Heart right ventricle (tissue), 16 donors: ENCODE measurements at regions not wholly inside any gene's neighbourhood (a gene's known extent, or its start where the extent isn't known, plus 50 kb on each side); places are given as distances from the start of the nearest gene placed in this dataset.

Source experiments
- ATAC-seq, 8 donors: fragments of 200-7000 bp; cut with Tn5 transposase; one replicate each; pipeline ENCODE4 v1.9.1; 2020; ENCODE audit warnings: mild to moderate bottlenecking in 8 of 8, moderate library complexity in 8 of 8, moderate number of reproducible peaks in 1 of 8
- DNase-seq, 2 donors: peaks; one replicate each; pipeline ENCODE4 v3.0.0-alpha.2; 2020
- H3K27ac ChIP-seq, 10 donors: fragments of 200-600 bp; sonication (generic) in 2 of 10; one replicate each; pipeline versions ENCODE4 v1.5.0 to v1.8.0; 2020 to 2022; ENCODE audit warnings: mild to moderate bottlenecking in 3 of 10
- H3K27me3 ChIP-seq, 7 donors: fragments of 200-600 bp; one replicate each; pipeline ENCODE4 v1.8.0; 2021 to 2022; ENCODE audit warnings: mild to moderate bottlenecking in 2 of 7
- H3K36me3 ChIP-seq, 9 donors: fragments of 200-600 bp; sonication (generic) in 1 of 9; one replicate each; pipeline versions ENCODE4 v1.5.0 to v1.8.0; 2020 to 2022; ENCODE audit warnings: mild to moderate bottlenecking in 2 of 9
- H3K4me1 ChIP-seq, 9 donors: fragments of 200-600 bp; sonication (generic) in 1 of 9; one replicate each; pipeline versions ENCODE4 v1.5.0 to v1.8.0; 2020 to 2022; ENCODE audit warnings: mild to moderate bottlenecking in 4 of 9
- H3K4me3 ChIP-seq, 10 donors: fragments of 200-600 bp; sonication (generic) in 2 of 10; one replicate each; pipeline versions ENCODE4 v1.5.0 to v1.8.0; 2020 to 2022; ENCODE audit warnings: mild to moderate bottlenecking in 7 of 10, moderate library complexity in 2 of 10
- H3K9me3 ChIP-seq, 11 donors: fragments of 200-600 bp in 10 of 11; sonication (generic) in 2 of 11; one replicate each; pipeline versions ENCODE4 v1.5.0 to v1.8.0; 2013 to 2022; ENCODE audit warnings: mild to moderate bottlenecking in 2 of 11, control low read depth in 1 of 11, moderate library complexity in 1 of 11
- WGBS, 2 donors: extraction: QIAGEN DNeasy Blood & Tissue Kit; methylation state at CpG; one replicate each; pipeline ENCODE4 v1.1.7; 2013; ENCODE audit warnings: inconsistent platforms in 1 of 2; 5-methylcytosine and 5-hydroxymethylcytosine counted together
- intact Hi-C, 10 donors: fragments of 100-400 bp; cut with DNase I; formaldehyde crosslinking; loops; one replicate each; pipeline versions ENCODE4 v1.11.1 to v1.14.2; 2022
- TF ChIP-seq, protein P1 (sequence below), 9 donors: fragments of 200-600 bp; sonication (generic) in 2 of 9; IDR thresholded peaks; one replicate each; pipeline versions ENCODE4 v1.5.0 to v1.8.0; 2021 to 2022; ENCODE audit warnings: antibody characterized with exemption in 9 of 9, mild to moderate bottlenecking in 5 of 9, moderate library complexity in 1 of 9
- donor health status: Arrhythmogenic right ventricular cardiomyopathy.
- donor health status: ischemic (EF 13 %, LVEDD 7.1; RV severe dilation, severe dysfunction).
- donor health status: healthy with polysubstance abuse.
- donor health status: DM: no; HTN: yes; CAD: no.
- donor health status: DM: no; HTN: no; CAD: no.
- donor health status: ischemic (EF 25% LVEDD 6.9; RV normal size, moderate dysfunction).
- donor health status: ischemic (EF 25% LVEDD 5.7; RV mildly dilated, moderate dysfunction).
- donor health status: healthy.
- donor health status: DM: yes; HTN: yes; CAD: no.
- donor health status: Ischemic cardiomyopathy.
- donor health status: ischemic (EF 35%, LVEDD 5.7; RV mildly dilated, moderate dysfunction).
- donor health status: nonischemic (EF 11% LVEDD 7.7; RV severe dilation, severe dysfunction).
- donor health status: DM: yes; HTN: yes; CAD: no.
- donor health status: PGD.
- donor health status: ischemic (EF 29% LVEDD 5.4; RV normal size, mild dysfunction).
- donor health status: nonischemic (EF 23%, LVEDD 6.1; RV moderate dilation, normal function).

DNA sequence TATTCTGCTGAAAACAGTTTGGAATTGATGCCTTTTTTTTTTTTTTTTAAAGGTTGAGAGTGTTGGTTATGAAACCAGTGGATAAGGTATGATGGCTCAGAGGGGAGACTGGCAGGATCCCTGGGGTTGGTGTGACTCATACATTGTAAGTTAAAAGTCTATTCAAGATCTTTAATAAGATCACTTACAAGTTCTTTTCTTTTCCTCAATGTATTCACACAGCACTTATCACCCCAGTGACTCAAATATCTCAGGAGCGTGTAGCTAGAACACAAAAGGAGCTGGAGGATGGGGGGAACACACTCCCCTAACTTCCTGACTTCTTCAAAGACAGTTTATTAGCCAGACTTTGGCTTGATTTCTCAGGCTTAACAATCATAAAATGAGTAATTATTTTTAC is 285.3 kb downstream of the SV2B start:
- WGBS, 2 donors, result 0 to 32% methylated on average over 1 of the region's 1 CpG
- Histone ChIP-seq H3K27ac (no peak overlapping the region), H3K9me3 (peaks cover 0 to 5% (median 0%) of the 10 kb centered on the region in 11 donors), H3K4me1 (peaks cover 0 to 6% (median 0%) of the 10 kb centered on the region in 9 donors), H3K36me3 (no peaks in the 10 kb centered on the region), H3K4me3 (no peak overlapping the region), H3K27me3 (no peaks in the 10 kb centered on the region)
- ATAC-seq (no peak), DNase-seq (no peak)
- intact Hi-C loops, result no loop called here
- TF ChIP-seq, protein P1, sequence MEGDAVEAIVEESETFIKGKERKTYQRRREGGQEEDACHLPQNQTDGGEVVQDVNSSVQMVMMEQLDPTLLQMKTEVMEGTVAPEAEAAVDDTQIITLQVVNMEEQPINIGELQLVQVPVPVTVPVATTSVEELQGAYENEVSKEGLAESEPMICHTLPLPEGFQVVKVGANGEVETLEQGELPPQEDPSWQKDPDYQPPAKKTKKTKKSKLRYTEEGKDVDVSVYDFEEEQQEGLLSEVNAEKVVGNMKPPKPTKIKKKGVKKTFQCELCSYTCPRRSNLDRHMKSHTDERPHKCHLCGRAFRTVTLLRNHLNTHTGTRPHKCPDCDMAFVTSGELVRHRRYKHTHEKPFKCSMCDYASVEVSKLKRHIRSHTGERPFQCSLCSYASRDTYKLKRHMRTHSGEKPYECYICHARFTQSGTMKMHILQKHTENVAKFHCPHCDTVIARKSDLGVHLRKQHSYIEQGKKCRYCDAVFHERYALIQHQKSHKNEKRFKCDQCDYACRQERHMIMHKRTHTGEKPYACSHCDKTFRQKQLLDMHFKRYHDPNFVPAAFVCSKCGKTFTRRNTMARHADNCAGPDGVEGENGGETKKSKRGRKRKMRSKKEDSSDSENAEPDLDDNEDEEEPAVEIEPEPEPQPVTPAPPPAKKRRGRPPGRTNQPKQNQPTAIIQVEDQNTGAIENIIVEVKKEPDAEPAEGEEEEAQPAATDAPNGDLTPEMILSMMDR (IDR thresholded peaks at IDR 0.05), result no peak

DNA sequence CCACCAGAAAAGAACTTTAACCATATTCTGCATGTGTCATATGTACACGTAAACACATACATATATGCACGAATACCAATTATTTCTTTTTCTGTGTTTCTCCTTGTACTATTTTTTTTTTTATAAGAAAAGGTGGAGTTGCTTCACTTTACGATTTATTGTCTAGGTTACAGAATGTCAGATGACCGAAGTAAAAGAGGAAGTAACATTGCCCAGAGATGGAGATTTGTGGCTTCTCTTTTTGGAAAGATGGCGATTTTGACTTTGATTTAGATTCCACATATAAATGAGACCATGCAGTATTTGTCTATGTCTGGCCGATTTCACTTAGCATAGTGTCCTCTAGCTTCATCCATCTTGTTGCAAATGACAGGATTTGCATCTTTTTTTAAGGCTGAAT is 293.1 kb downstream of the SV2B start:
- intact Hi-C loops, result no loop called here
- ATAC-seq, result no peak

DNA sequence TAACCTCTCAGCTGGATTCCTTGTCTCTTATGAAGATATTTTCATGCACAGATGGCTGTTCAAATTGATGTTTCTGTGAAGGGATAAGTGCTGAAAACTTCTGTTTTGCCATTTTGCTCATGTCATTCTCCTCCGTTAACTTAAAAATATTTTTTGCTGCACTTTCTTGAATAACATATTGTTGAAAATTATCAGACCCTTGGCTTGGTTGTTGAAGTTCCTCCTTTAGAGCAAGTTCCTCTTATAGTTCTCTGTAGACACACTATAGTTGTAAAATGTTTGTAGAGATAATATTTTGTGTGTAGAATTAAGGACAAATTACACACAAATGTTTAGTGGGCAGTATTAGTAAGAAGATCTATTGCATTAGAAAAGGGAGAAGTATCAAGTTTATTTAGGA is 300.4 kb downstream of the SV2B start:
- 84 to 86% methylated on average over 1 of the region's 1 CpG for whole genome bisulfite sequencing, 2 donors
- H3K27ac ChIP-seq, result no peak overlapping the region
- ATAC-seq (no peak), DNase-seq (no peak)
- no peaks in the 10 kb centered on the region for H3K36me3 ChIP-seq
- H3K9me3 ChIP-seq, result peaks cover 0 to 20% (median 0%) of the 10 kb centered on the region in 11 donors
- H3K4me3 ChIP-seq, result no peak overlapping the region
- H3K27me3 ChIP-seq, result no peaks in the 10 kb centered on the region
- H3K4me1 ChIP-seq, result no peaks in the 10 kb centered on the region
- TF ChIP-seq, protein P1 (IDR thresholded peaks at IDR 0.05), result no peak
- intact Hi-C loops, result no loop called here

More for the DNA sequence above, 293.1 kb downstream of the SV2B start:
- H3K36me3 ChIP-seq, result no peaks in the 10 kb centered on the region
- H3K27me3 ChIP-seq, result peaks cover 0 to 7% (median 0%) of the 10 kb centered on the region in 7 donors
- 81 to 83% methylated on average over 6 of the region's 6 CpGs for WGBS, 2 donors
- H3K9me3 ChIP-seq, result peaks cover 0 to 18% (median 0%) of the 10 kb centered on the region in 11 donors
- no peak overlapping the region for H3K4me3 ChIP-seq
- no peak overlapping the region for H3K27ac ChIP-seq
- TF ChIP-seq, protein P1 (IDR thresholded peaks at IDR 0.05), result no peak
- DNase-seq, result no peak
- H3K4me1 ChIP-seq, result no peaks in the 10 kb centered on the region

DNA sequence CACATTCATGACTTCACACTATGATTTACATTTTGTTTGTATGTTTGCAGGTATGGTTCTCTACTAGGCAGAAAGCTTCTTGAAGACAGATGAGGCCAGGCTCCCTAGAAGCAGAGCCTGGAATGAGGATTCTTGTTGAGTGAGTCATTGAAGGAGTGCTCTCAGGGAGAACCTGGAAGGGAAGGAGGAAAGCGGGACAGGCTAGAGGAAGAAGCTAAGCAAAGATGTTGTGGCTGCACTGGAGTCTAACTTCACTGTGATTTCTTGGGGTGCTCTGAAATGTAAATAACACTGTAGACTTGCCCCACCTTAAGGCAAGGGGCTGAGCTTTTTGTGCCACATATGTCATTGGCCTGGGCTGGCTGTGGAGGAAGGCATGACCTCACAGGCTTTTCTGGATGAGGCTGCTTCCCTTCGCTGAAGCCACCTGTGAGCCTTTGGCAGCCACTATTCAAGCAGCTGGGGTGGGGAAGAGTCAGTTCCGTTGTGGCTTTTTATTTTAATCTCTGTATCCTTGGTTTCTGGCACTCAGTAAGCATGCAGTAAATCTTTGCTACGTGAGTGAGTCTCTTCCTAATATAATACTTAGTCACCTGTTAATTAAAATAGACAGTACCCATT is 307.3 kb downstream of the SV2B start:
- peak in 1 of 2 donors; percentile 55 for DNase-seq
- intact Hi-C loops, result no loop called here
- ATAC-seq, result peak; percentile 37 to 83 (median 66)

More for the DNA sequence above, 307.3 kb downstream of the SV2B start:
- H3K36me3 ChIP-seq, result no peaks in the 10 kb centered on the region
- H3K4me1 ChIP-seq, result peaks cover 0 to 28% (median 19%) of the 10 kb centered on the region in 9 donors
- H3K27me3 ChIP-seq, result no peaks in the 10 kb centered on the region
- H3K4me3 ChIP-seq, result no peak overlapping the region
- TF ChIP-seq, protein P1 (IDR thresholded peaks at IDR 0.05), result no peak
- H3K27ac ChIP-seq, result peak overlapping the region in 6 of 10 donors; percentile 22 to 87 (median 84)
- no peaks in the 10 kb centered on the region for H3K9me3 ChIP-seq
- 16 to 28% methylated on average over 4 of the region's 4 CpGs for WGBS, 2 donors
